ENCODE measurements at regions not wholly inside any gene's neighbourhood (a gene's known extent, or its start where the extent isn't known, plus 50 kb on each side); places are given as distances from the start of the nearest gene placed in this dataset.
A peak's percentile ranks its signal among the peaks of the same experiment; 100 is the strongest.

DNA sequence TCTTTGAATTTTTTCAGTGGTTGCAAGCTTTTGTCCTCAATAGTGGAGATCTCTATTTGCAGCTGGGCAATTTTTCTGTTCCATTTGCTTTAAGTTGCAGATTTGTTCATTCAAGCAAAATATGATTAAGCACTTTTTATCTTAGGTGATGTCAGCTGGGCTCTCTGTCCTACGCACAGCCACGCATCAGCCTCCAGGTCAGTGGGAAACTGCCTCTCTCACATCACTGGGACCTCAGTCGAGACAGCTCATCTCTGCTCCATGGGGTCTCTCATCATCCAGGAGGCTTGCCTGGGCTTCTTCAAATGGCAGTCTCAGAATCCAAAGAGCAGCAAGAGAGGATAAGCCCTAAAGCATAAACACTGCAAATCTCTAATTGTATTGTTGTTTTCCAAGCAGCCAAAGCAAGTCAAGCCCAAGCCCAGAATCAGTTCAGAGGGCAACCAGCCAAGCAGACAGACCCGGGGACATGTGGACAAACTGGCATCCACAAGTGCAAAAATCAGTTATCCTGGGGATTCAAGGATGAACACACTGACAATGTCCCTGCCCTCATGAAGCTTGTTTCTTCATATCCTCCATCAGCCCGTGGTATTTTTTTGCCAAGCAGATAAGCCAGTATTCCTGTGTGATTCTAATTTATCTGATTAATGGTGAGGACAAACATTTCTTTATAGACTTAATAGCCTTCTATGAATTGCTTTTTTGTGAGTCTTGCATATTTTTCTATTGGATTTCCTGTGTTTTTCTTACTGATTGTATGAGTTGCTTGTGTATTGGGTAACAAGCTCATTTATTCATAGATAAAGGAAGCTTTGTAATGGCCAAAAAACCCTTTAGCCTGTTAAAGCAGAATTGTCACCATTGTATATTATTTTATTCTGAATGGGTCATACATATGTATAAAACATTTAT lies 262.5 kb downstream of the GXYLT1 start:
- DNase-seq, result no peak

DNA sequence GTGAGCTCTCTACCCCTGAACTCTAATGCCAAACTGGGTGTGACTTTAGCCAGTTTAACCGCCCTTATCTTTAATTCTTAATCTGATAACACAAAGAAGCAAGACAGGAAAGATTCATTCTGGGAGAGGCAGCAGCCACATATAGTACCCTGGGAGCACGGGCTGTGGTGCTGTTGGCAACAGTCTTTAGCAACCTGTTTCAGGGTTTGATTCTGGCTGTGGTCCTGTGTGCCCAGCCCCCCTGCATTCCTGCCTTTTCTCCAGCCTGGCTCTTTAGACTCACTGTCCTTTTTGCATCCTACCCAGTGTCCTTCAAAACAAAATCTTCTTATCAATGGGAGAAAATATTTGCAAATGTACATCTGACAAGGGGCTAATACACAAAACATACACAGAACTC lies 275.2 kb downstream of the GXYLT1 start:
- no peak for DNase-seq

DNA sequence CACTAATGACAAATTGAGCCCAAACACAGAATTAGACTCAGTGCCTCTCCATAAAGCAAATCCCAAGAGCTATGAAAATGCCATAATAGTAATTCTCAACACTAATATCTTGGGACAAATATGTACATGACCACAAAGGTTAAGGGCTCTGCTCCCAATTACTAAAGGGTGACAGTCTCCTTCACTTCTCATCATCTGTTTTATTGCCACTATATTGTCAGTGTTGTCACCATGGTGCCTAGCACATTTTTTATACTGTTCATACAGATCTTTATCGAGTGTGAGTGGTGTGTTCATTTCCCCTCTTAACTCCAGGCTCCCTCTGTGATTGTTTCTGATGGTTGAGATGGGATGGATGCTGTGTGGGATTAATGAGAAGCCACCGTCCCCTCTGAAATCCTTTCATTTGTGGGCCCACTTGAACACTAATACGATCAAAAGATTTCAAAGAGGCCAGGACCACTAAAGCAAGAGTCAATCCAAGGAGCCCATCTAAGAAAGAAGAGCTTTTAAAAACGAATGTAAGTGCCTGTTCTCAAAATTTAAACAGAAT lies 277.7 kb downstream of the GXYLT1 start:
- DNase-seq, result no peak

DNA sequence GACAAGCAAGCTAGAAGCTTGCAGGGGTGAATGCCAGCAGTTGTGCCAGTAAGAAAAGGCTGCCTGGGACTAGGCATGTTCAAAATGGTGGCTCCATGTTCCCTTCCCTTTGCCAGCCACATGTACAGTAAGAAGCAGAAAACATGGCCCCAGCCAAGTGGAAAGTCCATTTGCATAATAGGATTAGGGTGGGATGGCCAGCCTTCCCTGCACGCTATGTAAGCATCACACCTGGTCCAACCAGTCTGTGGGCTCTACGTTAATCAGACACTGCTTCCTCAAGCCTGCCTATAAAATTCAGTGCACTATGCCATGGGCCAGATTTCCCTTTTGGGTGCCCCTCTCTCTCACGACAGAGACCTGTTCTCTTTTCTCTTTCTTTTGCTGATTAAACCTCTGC lies 288.4 kb downstream of the GXYLT1 start:
- DNase-seq, result no peak

DNA sequence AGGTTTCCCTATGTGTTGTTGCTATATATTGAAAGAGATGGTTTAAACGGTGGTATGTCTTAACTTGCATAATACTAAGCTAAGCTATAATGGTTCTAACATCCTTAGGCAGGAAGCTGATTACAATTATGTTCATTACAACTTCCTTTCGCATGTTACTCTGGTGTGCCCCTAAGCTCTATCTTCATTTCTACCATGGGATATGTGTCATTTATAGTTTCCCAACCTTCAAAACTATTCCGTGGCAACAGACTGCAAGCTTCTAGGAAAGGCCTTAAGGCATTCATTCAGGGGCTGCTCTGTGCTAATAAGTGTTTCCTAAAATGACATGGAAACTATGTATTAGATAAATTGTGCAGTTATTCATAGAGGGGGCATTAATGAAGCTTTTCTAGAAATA lies 294.6 kb downstream of the GXYLT1 start:
- DNase-seq, result no peak

DNA sequence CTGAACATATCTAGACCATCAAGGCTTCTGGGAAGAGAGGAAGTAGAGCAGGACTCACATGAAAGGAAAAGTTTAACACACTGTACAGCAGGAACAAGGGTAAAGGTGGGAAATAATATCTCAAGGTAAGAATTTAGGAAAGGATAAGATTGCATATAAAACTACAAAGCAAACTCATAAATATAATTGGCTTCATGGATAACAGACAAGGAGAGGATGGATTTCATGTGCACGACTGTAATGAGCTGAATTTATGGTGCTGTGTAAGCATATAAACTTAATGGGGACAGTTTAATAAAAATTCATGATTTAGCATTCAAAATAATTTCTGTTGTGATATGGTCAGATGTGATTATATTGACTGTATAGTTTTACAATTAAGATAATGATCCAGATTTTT lies 298.0 kb downstream of the GXYLT1 start:
- DNase-seq, result no peak

DNA sequence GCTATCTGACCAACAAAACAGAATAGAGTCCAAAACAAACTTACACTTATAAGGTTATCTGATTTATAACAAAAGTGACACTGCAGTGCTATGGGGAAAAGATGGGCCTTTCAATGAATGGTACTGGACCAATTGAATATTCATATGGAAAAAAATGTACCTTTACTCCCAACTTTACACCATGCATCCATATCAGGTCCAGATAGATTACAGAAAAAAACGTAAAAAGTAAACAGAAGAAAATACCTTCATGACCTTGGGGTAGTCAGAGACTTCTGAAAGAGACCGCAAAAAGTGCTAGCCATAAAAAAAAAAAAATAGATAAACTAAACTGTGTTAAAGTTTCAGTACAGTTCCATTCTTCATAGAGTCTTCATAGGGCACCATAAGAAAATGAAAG lies 308.3 kb downstream of the GXYLT1 start:
- no peak for DNase-seq

DNA sequence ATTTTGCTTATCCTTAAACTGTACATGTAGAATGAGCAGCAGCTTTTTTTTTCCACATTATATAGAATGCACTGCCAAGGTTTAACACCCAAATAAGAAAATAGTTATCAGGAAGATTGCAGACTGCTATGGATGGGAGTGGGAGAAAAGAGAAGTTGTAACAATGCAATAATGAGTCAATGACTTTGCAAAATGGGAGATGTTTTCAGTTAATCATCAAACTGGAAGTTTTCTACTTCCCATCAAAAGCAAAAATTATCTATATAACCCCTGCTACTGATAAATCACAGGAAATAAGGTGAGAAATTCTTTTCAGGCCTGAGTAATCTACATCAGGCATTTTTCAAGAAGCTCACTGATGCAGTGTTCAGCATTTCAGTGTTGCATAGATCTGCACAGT lies 309.1 kb downstream of the GXYLT1 start:
- DNase-seq, result no peak

DNA sequence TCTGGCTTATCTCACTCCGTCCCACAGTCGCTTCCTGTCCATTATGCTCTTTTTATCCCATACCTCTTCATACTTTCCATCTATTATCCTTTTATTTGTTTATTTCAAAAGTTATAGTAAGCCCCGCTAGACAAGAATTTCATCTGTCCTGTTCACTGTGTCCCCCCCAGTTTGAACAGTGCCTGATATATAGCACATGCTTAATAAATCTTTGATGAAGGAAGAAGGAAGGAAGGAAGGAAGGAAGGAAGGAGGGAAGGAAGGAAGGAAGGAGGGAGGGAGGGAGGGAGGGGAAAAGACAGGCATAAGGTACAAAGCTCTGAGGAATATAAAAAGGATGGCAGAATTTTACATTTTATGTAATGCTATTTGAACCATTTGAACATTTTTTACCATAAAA lies 324.7 kb downstream of the GXYLT1 start:
- DNase-seq, result no peak

DNA sequence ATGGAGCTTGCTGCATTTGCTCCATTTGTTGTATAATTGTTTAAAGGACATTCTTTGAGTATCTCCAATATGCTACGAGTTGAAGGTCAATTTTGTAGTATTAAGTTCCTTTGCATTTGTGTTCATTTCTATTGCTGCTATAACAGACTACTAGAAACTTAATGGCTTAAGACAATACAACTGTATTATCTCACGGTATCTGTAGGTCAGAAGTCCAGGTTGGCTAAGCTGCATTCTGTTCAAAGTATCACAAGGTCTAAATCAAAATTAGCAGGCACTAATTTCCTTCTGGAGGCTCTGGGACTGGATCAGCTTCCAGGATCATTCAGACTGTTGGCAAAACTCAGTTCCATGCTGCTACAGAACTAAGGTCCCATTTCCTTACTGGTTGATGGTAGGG lies 340.6 kb downstream of the GXYLT1 start:
- DNase-seq, result no peak

DNA sequence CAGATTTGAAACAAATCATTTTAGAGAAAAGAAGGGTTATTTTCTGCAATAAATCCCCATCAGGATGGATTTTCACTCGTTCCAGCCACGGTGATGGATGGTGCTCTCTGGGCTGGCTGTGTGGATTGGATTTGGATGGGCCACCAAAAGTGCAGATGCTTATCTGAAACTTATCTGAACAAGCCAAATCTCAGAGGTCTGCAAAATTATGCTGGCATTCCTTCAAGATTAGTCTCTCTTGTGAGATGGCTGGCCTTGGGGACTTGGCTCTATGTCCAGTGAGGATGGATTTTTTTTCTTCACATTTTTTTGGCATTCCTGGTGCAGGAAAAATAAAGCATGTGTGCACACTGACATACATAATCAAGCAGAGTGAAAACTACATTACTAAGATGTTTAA lies 341.9 kb downstream of the GXYLT1 start:
- DNase-seq, result peak; percentile 0

DNA sequence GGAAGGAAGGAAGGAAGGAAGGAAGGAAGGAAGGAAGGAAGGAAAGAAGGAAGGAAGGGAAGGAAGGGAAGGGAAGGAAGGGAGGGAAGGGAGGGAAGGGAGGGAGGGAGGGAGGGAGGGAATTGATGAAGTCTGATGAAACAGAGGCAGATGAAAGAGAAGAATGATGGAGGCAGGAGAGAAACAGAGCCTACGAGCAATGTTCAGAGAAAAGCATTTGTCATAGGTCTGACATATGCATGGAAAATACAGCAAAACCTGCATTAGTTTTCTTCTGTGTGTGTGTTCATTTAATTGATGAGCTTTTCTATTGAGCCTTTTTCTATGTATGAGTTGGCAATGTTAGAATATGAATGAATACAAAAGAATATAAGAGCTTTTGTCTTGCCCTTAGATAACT lies 343.4 kb downstream of the GXYLT1 start:
- no peak for DNase-seq

DNA sequence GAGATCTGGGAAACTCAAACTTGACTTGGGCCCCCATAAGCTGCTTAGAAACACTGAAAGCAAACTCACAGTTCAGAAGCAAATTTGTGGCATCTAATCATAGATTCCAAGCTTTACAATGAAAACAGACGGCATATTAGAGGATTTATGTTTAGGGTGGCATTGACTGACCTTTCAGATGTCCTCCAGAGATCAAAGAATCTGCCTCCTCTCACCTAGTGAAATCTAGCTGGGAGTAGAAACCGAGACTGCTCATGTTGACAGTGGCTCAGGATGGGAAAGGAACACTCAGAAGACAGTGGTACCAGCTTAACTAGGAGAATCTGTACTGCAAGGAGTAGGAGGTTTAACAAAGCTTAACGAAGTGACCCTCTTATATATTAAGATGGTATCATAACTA lies 345.0 kb downstream of the GXYLT1 start:
- DNase-seq, result no peak

DNA sequence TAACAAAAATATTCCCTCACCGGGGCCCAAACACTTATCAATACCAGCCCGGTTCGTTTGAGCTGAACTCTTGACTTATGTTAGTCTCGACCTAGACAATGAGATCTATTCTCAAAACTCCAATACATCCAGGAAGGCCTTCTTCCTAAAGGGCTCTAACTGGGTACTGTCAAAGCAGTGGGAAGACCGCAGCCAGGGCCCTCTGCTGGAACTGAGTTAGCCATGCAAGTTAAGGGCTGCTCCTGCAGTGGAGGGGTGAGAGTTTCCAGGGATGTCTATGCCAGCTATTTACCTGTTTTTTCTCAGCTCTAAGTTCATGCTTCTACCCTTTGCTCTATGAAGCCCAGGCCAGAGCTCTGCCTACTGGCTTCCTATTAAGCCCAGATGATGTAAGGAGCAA lies 348.8 kb downstream of the GXYLT1 start:
- DNase-seq, result no peak

DNA sequence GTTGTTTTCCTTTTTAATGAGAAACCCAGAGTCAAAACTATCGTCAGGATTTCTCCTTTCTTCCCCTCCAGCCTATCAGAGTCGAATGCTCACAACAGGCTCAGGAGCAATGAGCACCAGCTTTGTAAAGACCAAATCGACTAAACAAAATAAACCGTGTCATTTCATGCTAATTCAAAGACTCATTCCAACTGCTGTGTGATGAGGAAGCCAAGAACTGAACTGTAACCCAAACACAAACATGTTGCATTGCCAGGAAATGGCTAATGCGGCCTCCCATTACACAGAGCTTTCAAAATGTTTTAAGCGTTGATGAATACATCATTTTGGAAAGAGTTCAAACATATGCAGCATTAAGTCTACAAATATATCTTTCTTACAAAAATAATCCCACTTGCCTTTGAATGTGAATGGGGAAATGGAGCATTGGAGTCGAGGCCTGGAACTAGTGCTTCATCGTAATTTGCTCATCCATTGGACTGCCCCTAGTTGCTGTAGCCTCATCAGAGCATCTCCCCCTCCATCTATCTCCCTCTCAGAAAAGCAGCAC lies 349.5 kb downstream of the GXYLT1 start:
- peak; percentile 21 for DNase-seq

DNA sequence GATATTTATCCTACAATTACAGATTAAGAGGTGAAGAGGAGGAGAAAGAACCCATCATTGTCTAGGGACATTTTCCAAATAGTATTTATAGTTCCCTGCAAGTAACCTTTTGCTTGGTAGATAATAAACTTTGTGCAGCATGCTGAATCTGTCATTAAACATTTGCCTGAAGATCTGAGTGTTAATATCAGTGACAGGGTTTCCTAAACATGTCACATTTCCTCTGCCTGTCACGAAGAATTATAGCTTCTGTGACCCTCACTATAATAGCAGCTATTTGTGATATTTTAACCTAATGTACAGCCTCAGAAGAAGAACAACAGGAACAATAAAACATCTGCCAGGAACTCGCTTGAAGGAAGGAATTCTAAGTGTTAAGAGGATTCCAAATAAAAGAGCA lies 350.3 kb downstream of the GXYLT1 start:
- DNase-seq, result no peak

DNA sequence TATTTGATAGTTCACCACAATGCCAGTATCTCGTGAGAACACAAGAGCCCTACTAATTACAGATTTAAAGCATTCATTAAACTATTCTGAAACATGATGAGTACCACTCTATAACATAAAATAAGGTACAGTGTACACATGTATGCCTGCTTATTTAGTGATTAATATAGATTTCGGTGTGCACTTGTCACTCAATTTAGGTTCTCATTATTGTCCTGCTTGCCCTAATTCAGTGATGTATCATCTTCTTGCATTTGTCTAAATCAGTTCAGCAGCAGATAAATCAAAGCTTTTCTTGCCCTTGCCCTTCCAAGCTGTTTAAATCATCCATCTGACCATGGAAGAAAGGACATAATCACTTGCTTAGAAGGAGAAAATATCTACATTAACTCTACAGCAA lies 359.7 kb downstream of the GXYLT1 start:
- DNase-seq, result no peak

DNA sequence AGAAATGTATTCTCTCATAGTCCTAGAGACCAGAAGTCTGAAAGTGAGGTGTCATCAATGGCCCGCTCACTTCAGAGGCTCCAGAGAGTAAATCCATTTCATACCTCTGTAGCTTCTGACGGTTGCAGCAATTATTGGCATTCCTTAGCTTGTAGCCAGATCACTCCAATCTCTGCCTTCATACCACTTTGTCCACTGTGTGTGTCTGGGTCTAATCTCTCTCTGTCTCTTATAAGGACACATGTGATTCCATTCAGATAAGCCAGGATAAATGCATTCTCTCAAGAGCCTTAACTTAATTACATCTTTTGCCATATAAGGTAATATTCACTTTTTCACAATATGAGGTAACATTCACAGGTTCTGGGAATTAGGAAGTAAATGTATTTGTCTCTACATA lies 365.7 kb downstream of the GXYLT1 start:
- DNase-seq, result no peak

DNA sequence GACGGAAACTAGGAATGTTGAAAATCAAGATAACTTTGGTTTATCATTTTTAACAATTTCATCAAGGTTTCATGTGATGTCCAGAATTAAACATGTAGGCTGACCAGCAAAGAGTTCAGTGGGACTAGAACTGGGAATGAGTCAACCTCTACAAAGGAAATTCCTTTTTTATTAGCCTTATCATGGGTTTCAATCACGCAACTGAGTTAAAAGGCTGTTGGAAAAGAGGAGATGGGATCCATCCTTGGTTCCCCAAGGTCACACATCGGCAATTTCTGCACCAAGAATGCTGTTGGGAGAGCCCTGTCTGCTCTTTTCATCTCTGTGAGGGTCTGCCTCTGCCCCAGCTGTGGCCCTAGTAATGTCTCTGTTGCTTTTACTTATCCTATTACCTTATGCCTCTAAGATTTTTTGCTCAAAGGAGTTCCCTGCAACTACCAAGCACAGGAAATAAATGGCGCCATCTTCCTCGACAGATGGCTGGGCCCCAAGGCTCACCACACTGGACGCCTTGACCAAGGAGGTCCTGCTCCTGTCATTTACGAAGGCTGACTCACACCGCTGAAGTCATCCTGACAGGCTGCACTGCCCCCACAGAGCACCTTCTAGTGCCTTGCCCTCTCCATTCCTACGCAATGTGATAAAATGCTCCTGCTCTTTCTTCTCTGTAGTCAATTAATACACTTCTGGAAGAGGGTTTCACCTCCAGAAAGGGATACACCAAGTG lies 367.4 kb downstream of the GXYLT1 start:
- no peak for DNase-seq

DNA sequence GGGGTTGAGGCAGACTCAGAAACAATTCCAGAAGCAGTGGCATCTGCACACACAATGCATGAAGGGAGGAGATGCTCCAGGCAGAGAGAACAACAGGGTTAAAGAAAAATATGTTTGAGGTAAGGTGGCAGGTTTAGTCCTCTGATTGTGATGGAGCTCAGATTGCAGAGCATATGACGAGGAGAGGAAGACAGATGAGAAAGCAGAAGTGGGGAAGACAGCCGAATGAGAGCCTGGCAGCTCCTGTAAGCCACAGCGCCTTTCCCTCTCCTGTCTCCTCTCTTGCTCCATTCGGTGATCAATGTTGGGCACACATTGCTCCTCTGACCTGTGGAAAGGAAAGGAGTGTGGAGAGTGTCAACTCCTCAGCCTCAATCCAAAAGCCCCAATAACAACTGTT lies 372.2 kb downstream of the GXYLT1 start:
- DNase-seq, result no peak

DNA sequence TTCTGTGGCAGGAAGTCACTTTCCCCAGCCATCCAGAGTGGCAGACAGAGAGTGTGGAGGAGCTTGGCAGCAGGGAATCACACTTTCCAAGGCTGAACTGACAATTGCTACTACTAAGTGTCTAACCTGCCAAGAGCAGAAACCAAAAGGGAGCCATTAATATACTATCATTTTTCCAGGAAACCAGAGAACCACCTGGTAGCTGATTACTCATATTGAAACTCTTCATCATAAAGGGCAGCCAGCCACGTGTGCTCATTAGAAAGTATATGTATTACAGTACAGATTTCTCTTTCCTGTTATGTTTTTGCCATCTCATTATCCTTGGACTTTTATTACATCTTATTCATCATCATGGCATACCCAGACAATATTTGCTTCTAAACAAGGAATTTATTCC lies 374.9 kb downstream of the GXYLT1 start:
- DNase-seq, result no peak

DNA sequence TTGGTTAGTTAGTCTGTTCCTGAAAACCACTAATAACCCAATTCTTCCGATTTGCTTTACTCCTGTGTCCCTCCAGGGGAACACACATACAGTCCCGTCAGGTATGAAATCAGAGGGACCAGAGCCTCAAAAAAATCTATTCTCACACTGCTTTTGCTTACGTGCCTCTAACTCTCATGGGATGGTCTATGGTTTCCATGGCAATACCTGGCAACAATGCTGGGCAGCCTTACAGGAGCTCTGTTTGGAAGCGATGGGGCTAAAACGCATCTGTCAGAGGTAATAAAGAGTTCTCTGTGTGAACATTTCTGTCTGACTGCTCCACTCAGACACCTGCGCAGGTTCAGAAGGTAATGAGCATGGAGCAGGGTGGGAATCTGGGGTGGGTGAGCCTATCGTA lies 376.2 kb downstream of the GXYLT1 start:
- DNase-seq, result no peak

DNA sequence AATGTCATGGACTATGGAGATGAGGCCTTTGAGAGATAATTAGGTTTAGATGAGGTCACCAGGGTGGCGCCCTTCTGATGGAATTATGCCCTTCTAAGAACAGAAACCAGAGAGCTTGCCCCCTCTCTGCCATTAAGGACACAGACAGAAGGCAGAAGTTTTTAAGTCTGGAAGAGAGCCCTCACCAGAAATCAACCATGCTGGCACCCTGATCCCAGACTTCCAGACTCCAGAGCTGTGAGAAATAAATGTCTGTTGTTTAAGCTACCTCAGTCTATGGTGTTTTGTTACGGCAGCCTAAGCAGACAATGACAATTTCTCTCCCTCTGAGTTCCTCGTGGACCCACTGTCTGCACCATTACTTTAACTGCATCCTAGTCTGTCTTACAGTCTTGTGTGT lies 382.0 kb downstream of the GXYLT1 start:
- DNase-seq, result no peak

DNA sequence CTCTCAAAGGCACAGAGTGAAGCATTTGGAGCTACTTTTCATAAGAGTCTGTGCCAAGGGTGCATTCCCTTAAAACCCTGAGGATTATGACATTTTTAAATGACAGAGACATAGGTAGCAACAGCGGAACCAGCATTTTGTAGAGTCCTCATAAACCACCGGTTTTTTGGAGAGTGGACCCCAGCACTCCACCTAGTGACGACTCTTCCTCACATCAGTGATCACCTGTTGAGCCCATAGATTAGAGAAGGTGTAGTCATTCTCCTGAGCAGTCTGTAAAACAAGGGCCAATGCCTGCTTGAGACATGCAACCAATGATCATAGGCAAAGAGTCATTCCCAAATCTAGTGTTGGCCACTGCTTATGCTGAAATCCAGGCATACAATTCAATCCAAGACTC lies 399.1 kb downstream of the GXYLT1 start:
- DNase-seq, result no peak
